K562 (cell line): ENCODE measurements at regions not wholly inside any gene's neighbourhood (a gene's known extent, or its start where the extent isn't known, plus 50 kb on each side); places are given as distances from the start of the nearest gene placed in this dataset.

Source experiments
- CTBP1 ChIP-seq: fragments of 450-650 bp; IDR thresholded peaks from 2 replicates; pipeline ENCODE4 v1.6.1; 2016; ENCODE audit warnings: borderline replicate concordance
- CXXC5 ChIP-seq: fragments of 250-450 bp; sonication (Bioruptor Pico); IDR thresholded peaks from 2 replicates; pipeline ENCODE4 v1.8.0; 2022; ENCODE audit warnings: inconsistent platforms, mild to moderate bottlenecking, moderate library complexity
- ETS1 ChIP-seq: conservative IDR thresholded peaks from 2 replicates; pipeline ENCODE4 v1.6.1; 2011; ENCODE audit warnings: low read depth, mild to moderate bottlenecking, low read length; ENCODE audit not compliant: control insufficient read depth
- FOSL1 ChIP-seq: fragments of 200-800 bp; sonication (Bioruptor generic); conservative IDR thresholded peaks from 2 replicates; pipeline ENCODE4 v1.6.1; 2016; ENCODE audit warnings: missing genetic modification characterization, missing compliant biosample characterization
- GTF3C2 ChIP-seq: IDR thresholded peaks from 3 replicates; pipeline ENCODE4 v1.6.1; 2011; ENCODE audit warnings: borderline replicate concordance, mild to moderate bottlenecking, moderate library complexity; ENCODE audit not compliant: insufficient read length; ENCODE audit errors: extremely low read depth
- MAFK ChIP-seq: IDR thresholded peaks from 2 replicates; pipeline ENCODE4 v1.6.1; 2011; ENCODE audit warnings: low read length, improper control_type of control experiment
- MAZ ChIP-seq, 2 experiments: fragments of 450-650 bp in 1 of 2; sonication (generic) in 1 of 2; formaldehyde crosslinking; IDR thresholded peaks in 1 of 2; conservative IDR thresholded peaks in 1 of 2; 2 replicates each; pipeline versions ENCODE4 v1.4.0 to v1.5.0; 2020; ENCODE audit warnings: mild to moderate bottlenecking in 1 of 2, missing genetic modification reagents in 1 of 2
- MCM2 ChIP-seq: fragments of 450-650 bp; IDR thresholded peaks from 2 replicates; pipeline ENCODE4 v1.6.1; 2017; ENCODE audit warnings: low read depth, mild to moderate bottlenecking
- MXD1 ChIP-seq: fragments of 250-450 bp; sonication (Bioruptor Pico); IDR thresholded peaks from 2 replicates; pipeline ENCODE4 v1.8.0; 2021; ENCODE audit warnings: borderline replicate concordance, mild to moderate bottlenecking, moderate library complexity; ENCODE audit not compliant: poor library complexity, severe bottlenecking
- NFIC ChIP-seq: fragments of 450-650 bp; IDR thresholded peaks from 2 replicates; pipeline ENCODE4 v1.6.1; 2017; ENCODE audit warnings: mild to moderate bottlenecking, inconsistent platforms
- PREB ChIP-seq: sonication (generic); formaldehyde crosslinking; IDR thresholded peaks from 2 replicates; pipeline ENCODE4 v1.8.1; 2023; ENCODE audit warnings: mild to moderate bottlenecking, missing genetic modification reagents
- PTRF ChIP-seq: fragments of 450-650 bp; IDR thresholded peaks from 2 replicates; pipeline ENCODE4 v1.6.1; 2016; ENCODE audit warnings: mild to moderate bottlenecking, missing genetic modification characterization, missing compliant biosample characterization
- SOX6 ChIP-seq: fragments of 450-650 bp; IDR thresholded peaks from 2 replicates; pipeline ENCODE4 v1.6.1; 2014; ENCODE audit warnings: mild to moderate bottlenecking
- THRA ChIP-seq: fragments of 450-650 bp; IDR thresholded peaks from 2 replicates; pipeline ENCODE4 v1.6.1; 2017; ENCODE audit warnings: mild to moderate bottlenecking, moderate library complexity
- TOE1 ChIP-seq, 2 experiments: fragments of 450-650 bp in 1 of 2; sonication (generic) in 1 of 2; formaldehyde crosslinking in 1 of 2; IDR thresholded peaks; 2 replicates each; pipeline versions ENCODE4 v1.7.1 to v1.8.0; 2016 to 2022; ENCODE audit warnings: borderline replicate concordance in 2 of 2, mild to moderate bottlenecking in 2 of 2, antibody characterized with exemption in 1 of 2, inconsistent platforms in 1 of 2, low read depth in 1 of 2, missing genetic modification reagents in 1 of 2, moderate library complexity in 1 of 2
- ZNF133 ChIP-seq: fragments of 250-450 bp; sonication (Bioruptor Pico); IDR thresholded peaks from 2 replicates; pipeline ENCODE4 v1.4.0; 2020; ENCODE audit warnings: mild to moderate bottlenecking
- ZNF24 ChIP-seq: fragments of 450-650 bp; IDR thresholded peaks from 2 replicates; pipeline ENCODE4 v1.6.1; 2016
- ZNF511 ChIP-seq: sonication (generic); formaldehyde crosslinking; IDR thresholded peaks from 2 replicates; pipeline ENCODE4 v1.8.0; 2022; ENCODE audit warnings: mild to moderate bottlenecking, missing genetic modification reagents

GRCh38 chr6:27720607-27721580 is 191.3 kb downstream of the OR2B2 start (continued):
- 0 out of 2 replicates have a peak, but pooled peaks have one; percentile 49 for TF ChIP-seq ETS1
- TF ChIP-seq TOE1 (IDR thresholded peaks at IDR 0.05; ENCODE audit: borderline replicate concordance) = peak; percentile 28; the same call in 1 of the 2 replicates
- TF ChIP-seq TOE1 (CRISPR knock-in tag; IDR thresholded peaks at IDR 0.05; ENCODE audit: borderline replicate concordance, low read depth) = no peak
- TF ChIP-seq PREB (CRISPR knock-in tag) = no peak
- peak; percentile 95 for TF ChIP-seq GTF3C2
- no peak for TF ChIP-seq PTRF (tag)
- TF ChIP-seq MXD1 (CRISPR knock-in tag) = no peak
- TF ChIP-seq FOSL1 (tag) = peak; percentile 52; the same call in 1 of the 2 replicates
- peak; percentile 60; the same call in 1 of the 2 replicates for TF ChIP-seq ZNF24
- TF ChIP-seq MAFK = no peak
- TF ChIP-seq SOX6 = peak; percentile 46
- TF ChIP-seq ZNF133 (CRISPR knock-in tag) = no peak
- peak; percentile 22; the same call in 1 of the 2 replicates for TF ChIP-seq CTBP1
- TF ChIP-seq THRA = no peak
- peak; percentile 52; the same call in 1 of the 2 replicates for TF ChIP-seq NFIC
- TF ChIP-seq ZNF511 (CRISPR knock-in tag) = no peak
- TF ChIP-seq MAZ (CRISPR knock-in tag; conservative IDR thresholded peaks at IDR 0.05 in 1 of 2, IDR thresholded peaks at IDR 0.05 in 1 of 2) = peak in 1 of 2 experiments; percentile 70; a peak in 2 of 4 replicates
- peak; percentile 60 for TF ChIP-seq CXXC5
- no peak for TF ChIP-seq MCM2
